MM.1S (cell line): ENCODE measurements at regions not wholly inside any gene's neighbourhood (a gene's known extent, or its start where the extent isn't known, plus 50 kb on each side); places are given as distances from the start of the nearest gene placed in this dataset.

Source experiments
- EZH2 ChIP-seq: fragments of 300-600 bp; sonication (generic); optimal IDR thresholded peaks from 2 replicates; pipeline ENCODE3; 2017; ENCODE audit warnings: low read depth, mild to moderate bottlenecking, antibody characterized with exemption, low read length, mixed read lengths
- TF ChIP-seq, protein P1 (sequence below): fragments of 300-600 bp; sonication (generic); IDR thresholded peaks from 2 replicates; pipeline ENCODE4 v1.5.1; 2016; ENCODE audit warnings: antibody characterized with exemption, low read length, mixed read lengths

DNA sequence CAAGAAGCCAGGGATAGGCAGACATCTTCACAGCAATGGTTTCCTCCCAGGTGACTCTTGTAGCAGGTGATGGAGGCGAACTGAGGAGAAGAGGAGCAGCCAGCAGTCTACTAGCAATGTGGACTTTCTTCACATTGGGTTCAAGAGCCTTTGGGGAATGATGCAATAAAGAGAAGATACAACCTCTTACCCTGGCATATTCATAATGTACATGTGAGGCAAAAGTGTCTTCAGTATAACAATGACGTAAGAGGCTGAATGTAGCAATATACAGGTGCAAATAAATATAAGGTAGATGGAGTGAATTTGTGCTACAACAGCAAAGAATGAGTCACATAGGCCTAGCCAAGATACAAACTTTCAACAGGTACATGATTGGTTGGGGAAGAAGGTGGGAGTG lies 70.9 kb upstream of the SOX9 start:
- TF ChIP-seq, protein P1, sequence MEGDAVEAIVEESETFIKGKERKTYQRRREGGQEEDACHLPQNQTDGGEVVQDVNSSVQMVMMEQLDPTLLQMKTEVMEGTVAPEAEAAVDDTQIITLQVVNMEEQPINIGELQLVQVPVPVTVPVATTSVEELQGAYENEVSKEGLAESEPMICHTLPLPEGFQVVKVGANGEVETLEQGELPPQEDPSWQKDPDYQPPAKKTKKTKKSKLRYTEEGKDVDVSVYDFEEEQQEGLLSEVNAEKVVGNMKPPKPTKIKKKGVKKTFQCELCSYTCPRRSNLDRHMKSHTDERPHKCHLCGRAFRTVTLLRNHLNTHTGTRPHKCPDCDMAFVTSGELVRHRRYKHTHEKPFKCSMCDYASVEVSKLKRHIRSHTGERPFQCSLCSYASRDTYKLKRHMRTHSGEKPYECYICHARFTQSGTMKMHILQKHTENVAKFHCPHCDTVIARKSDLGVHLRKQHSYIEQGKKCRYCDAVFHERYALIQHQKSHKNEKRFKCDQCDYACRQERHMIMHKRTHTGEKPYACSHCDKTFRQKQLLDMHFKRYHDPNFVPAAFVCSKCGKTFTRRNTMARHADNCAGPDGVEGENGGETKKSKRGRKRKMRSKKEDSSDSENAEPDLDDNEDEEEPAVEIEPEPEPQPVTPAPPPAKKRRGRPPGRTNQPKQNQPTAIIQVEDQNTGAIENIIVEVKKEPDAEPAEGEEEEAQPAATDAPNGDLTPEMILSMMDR = no peak
- no peak for TF ChIP-seq EZH2
